GM10248 (cell line): ENCODE measurements at regions not wholly inside any gene's neighbourhood (a gene's known extent, or its start where the extent isn't known, plus 50 kb on each side); places are given as distances from the start of the nearest gene placed in this dataset.

ENCODE experiments used
- CTCF ChIA-PET: fragments of 300-600 bp; sonication (Branson Sonifier 250); formaldehyde crosslinking; extraction: SDS; loops from one replicate; lab custom pipeline; 2021; ENCODE audit warnings: antibody characterized with exemption; lab: Yijun Ruan, JAX
- POLR2A ChIA-PET: fragments of 350-650 bp; sonication (Branson Sonifier 250); formaldehyde crosslinking; extraction: SDS; loops from one replicate; lab custom pipeline; 2020; ENCODE audit warnings: antibody characterized with exemption; lab: Yijun Ruan, JAX
- DNase-seq: peaks from one replicate; pipeline ENCODE4 v3.0.0; 2012; ENCODE audit errors: extremely low spot score
- TF ChIP-seq, protein P1 (sequence below): IDR thresholded peaks from 2 replicates; pipeline ENCODE4 v1.5.1; 2012; ENCODE audit warnings: mild to moderate bottlenecking, low read depth; ENCODE audit errors: extremely low read depth, missing control alignments, control extremely low read depth

DNA sequence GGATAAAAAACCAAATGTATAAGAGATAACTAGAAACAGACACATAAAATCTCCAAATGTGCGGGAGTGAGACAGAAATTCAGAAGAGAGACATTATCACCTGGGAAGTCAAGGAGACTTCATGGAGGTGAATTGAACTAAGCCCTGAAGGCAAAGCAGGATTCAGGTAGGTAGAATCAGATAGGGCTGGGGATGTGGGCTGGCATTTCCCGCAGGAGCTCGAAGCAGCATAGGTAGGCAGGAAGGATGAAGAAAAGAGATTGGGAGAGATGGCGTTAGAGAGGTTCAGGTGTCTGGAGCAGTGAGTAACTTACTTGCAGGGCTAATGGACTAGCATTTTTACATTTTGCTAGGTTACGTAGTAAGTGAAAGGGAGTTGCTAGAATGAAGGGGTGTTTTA lies 58.2 kb upstream of the NRP1 start:
- TF ChIP-seq, protein P1, sequence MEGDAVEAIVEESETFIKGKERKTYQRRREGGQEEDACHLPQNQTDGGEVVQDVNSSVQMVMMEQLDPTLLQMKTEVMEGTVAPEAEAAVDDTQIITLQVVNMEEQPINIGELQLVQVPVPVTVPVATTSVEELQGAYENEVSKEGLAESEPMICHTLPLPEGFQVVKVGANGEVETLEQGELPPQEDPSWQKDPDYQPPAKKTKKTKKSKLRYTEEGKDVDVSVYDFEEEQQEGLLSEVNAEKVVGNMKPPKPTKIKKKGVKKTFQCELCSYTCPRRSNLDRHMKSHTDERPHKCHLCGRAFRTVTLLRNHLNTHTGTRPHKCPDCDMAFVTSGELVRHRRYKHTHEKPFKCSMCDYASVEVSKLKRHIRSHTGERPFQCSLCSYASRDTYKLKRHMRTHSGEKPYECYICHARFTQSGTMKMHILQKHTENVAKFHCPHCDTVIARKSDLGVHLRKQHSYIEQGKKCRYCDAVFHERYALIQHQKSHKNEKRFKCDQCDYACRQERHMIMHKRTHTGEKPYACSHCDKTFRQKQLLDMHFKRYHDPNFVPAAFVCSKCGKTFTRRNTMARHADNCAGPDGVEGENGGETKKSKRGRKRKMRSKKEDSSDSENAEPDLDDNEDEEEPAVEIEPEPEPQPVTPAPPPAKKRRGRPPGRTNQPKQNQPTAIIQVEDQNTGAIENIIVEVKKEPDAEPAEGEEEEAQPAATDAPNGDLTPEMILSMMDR: no peak
- no peak for DNase-seq
- POLR2A ChIA-PET: no interaction called here
- CTCF ChIA-PET: no interaction called here

DNA sequence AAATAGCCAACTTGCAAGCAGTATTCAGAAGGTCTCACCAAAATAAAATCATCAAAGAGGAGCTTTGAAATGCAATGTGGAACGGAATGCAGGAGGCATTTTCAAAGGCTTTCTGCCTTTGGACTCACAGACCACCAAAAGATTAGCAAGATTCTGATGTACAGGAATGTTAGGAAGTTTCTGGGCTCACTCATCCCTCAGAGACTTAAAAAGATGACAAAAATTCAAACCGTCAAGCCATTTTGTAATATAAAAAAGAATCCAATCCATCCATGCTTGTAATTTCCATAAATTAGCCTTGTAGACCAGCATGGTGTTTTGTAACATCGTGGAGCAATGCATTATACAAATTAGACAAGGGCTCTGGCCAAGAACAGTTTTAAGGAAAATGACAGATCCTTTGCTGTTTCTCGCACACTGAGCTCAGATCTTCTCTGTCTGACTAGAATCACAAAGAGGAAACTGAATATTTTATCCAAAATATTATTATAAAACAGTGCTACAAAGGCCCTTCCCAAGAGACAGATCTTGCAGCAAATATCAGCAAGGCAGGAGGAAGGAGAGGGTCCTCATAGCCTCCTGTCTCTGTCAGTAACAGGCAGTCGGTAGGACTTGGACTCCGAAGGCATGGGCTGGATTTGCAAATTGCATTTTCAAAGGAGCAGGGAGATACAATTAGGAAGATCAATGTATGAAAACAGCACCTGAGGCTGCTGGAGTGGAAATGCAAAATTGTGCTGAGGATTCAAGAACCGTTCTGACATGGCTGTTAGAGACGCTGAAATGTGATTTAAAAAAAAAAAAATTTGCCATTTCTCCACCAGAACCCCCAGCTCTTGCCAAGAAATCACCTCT lies 57.4 kb upstream of the NRP1 start:
- ChIA-PET POLR2A (no interaction called here), CTCF (no interaction called here)

DNA sequence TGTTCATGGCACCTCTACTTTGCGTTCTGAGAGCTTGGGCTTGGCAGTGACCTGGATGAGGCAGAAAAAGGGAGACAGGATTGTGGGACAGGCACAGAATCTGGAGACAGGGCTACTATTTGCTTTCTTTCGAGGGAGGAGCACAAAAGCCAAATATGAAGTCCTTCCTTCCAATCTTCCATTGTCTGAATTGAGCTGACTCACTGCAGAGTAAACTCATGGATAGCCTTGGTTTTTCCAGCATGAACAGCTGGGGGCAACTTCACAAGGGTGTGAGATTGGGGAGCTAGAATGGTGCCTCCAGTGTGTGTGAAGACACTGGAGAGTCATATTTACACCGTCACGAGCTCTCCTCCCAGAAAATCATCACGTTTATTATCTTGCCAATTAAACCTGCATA lies 55.6 kb upstream of the NRP1 start:
- POLR2A ChIA-PET: no interaction called here
- DNase-seq: no peak
- TF ChIP-seq, protein P1: no peak
- CTCF ChIA-PET: interaction anchor here (1.4 kb wide), 1 partner anchor 16 kb away, joined by 3 read pairs; no protein-coding TSS in a partner anchor

More for the DNA sequence above, 57.4 kb upstream of the NRP1 start:
- no peak for DNase-seq
- TF ChIP-seq, protein P1: no peak

DNA sequence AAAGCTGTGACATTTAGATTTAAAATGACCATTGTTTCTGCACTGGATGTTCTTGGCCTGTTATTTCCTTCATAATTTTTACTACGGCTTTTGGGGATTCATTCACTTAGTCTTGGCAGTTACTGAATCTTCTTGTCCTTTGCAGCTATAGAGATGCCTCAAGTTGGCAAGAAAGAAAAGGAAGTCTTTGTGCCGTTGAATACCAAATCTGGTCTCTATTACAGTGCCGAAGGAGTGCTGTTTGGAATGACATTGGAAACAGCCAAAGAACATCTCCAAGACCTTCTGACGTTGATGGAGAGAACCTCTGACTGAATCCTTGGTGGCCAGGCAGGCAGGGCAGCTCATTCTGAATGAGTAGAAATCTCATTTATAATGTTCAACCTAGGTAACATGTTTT lies 54.3 kb upstream of the NRP1 start:
- CTCF ChIA-PET: interaction anchor here (1.4 kb wide), 1 partner anchor 17 kb away, joined by 3 read pairs; no protein-coding TSS in a partner anchor
- TF ChIP-seq, protein P1: no peak
- POLR2A ChIA-PET: no interaction called here
- DNase-seq: no peak

DNA sequence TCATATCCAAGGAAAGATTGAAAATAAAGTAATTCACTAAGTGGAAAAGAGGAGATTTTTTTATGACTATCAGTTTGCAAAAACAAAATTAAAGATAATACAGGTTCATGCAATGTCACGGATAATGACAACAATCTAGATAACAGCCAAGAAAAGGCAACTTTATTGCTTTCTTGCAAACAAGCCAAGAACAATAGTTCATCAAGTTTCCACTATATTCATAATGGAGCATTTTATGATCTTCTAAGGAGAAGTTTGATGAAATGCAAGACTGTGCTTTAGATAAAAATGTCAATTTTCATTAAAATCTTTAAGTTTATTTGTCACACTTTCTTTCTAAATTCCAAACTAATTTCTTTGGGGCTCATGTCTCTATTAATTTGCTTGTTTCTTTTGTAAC lies 53.9 kb upstream of the NRP1 start:
- CTCF ChIA-PET: no interaction called here
- TF ChIP-seq, protein P1: no peak
- POLR2A ChIA-PET: no interaction called here
- DNase-seq: no peak

DNA sequence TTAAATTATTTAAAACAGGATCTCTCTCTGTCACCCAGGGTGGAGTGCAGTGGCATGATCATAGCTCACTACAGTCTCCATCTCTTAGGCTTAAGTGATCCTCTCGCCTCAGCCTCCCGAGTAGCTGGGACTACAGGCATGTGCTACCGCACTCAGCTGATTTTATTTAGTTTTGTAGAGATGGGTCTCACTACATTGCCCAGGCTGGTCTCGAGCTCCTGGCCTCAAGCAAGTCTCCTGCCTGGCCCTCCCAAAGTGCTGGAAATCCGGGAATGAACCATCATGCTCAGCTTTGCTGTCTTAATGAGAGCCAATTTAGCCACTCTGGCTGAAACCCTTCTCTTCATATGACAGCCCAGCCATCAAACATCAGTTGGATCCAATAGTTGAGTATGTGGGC lies 53.3 kb upstream of the NRP1 start:
- TF ChIP-seq, protein P1: no peak
- ChIA-PET POLR2A (no interaction called here), CTCF (no interaction called here)
- no peak for DNase-seq
